HG02938 (cell line): ENCODE measurements at regions not wholly inside any gene's neighbourhood (a gene's known extent, or its start where the extent isn't known, plus 50 kb on each side); places are given as distances from the start of the nearest gene placed in this dataset.

Experiments
- ATAC-seq: cut with Tn5 transposase; IDR thresholded peaks from one replicate; pipeline ENCODE4 v1.9.1; 2021; ENCODE audit warnings: mild to moderate bottlenecking, moderate library complexity; ENCODE audit not compliant: unreplicated experiment

- no peak for ATAC-seq
Observed at GRCh38 chr6:23339268-23339667, 769.9 kb downstream of the HDGFL1 start.

- no peak for ATAC-seq
Observed at GRCh38 chr6:23340271-23340670, 770.9 kb downstream of the HDGFL1 start.

GRCh38 chr6:23343610-23344306 lies 774.4 kb downstream of the HDGFL1 start:
- ATAC-seq, result no peak

GRCh38 chr6:23348185-23348584 lies 777.8 kb upstream of the NRSN1 start:
- no peak for ATAC-seq

- ATAC-seq, result no peak
Observed at GRCh38 chr6:23349521-23350147, 776.4 kb upstream of the NRSN1 start.

GRCh38 chr6:23350752-23351453 lies 775.1 kb upstream of the NRSN1 start:
- ATAC-seq, result no peak

- no peak for ATAC-seq
Observed at GRCh38 chr6:23354004-23354403, 772.0 kb upstream of the NRSN1 start.

- no peak for ATAC-seq
Observed at GRCh38 chr6:23357185-23357766, 768.7 kb upstream of the NRSN1 start.

- no peak for ATAC-seq
Observed at GRCh38 chr6:23365732-23366131, 760.3 kb upstream of the NRSN1 start.

- ATAC-seq, result no peak
Observed at GRCh38 chr6:23367311-23367710, 758.7 kb upstream of the NRSN1 start.

- no peak for ATAC-seq
Observed at GRCh38 chr6:23368557-23368956, 757.5 kb upstream of the NRSN1 start.

GRCh38 chr6:23370051-23370450 lies 756.0 kb upstream of the NRSN1 start:
- ATAC-seq, result no peak

- no peak for ATAC-seq
Observed at GRCh38 chr6:23371132-23371915, 754.7 kb upstream of the NRSN1 start.

GRCh38 chr6:23377830-23378229 lies 748.2 kb upstream of the NRSN1 start:
- no peak for ATAC-seq

GRCh38 chr6:23380465-23380864 lies 745.5 kb upstream of the NRSN1 start:
- no peak for ATAC-seq

GRCh38 chr6:23388086-23388783 lies 737.8 kb upstream of the NRSN1 start:
- no peak for ATAC-seq

- ATAC-seq, result no peak
Observed at GRCh38 chr6:23389386-23389785, 736.6 kb upstream of the NRSN1 start.

GRCh38 chr6:23390221-23390620 lies 735.8 kb upstream of the NRSN1 start:
- ATAC-seq, result no peak

GRCh38 chr6:23394681-23395080 lies 731.3 kb upstream of the NRSN1 start:
- no peak for ATAC-seq

- no peak for ATAC-seq
Observed at GRCh38 chr6:23395381-23395780, 730.6 kb upstream of the NRSN1 start.
